Uterus (tissue), 3 donors: ENCODE measurements at regions not wholly inside any gene's neighbourhood (a gene's known extent, or its start where the extent isn't known, plus 50 kb on each side); places are given as distances from the start of the nearest gene placed in this dataset.
"Not testable (repeated sequence)": the region's sequence is repeated elsewhere in the genome, so short reads cannot be mapped to it uniquely, and the experiment has no call there.

Experiments
- DNase-seq, 2 donors: peaks; one replicate each; pipeline ENCODE4 v3.0.0-alpha.2; 2019 to 2020
- H3K27ac ChIP-seq, 2 donors: fragments of 200-600 bp; sonication (generic); 1 replicate in 1 of 2; 2 replicates in 1 of 2; pipeline ENCODE4 v1.5.1; 2016 to 2018
- H3K27me3 ChIP-seq, 2 donors: fragments of 200-600 bp; sonication (generic); one replicate each; pipeline ENCODE4 v1.5.1; 2018 to 2019; ENCODE audit warnings: control low read depth in 1 of 2
- H3K36me3 ChIP-seq, 2 donors: fragments of 200-600 bp; sonication (generic); one replicate each; pipeline ENCODE4 v1.5.1; 2019; ENCODE audit warnings: control low read depth in 1 of 2
- H3K4me1 ChIP-seq, 2 donors: fragments of 200-600 bp; sonication (generic); one replicate each; pipeline ENCODE4 v1.5.1; 2018 to 2019; ENCODE audit warnings: control low read depth in 1 of 2
- H3K4me3 ChIP-seq, 2 donors: fragments of 200-600 bp; sonication (generic); 1 replicate in 1 of 2; 2 replicates in 1 of 2; pipeline ENCODE4 v1.5.1; 2018 to 2019; ENCODE audit warnings: mild to moderate bottlenecking in 1 of 2
- H3K9me3 ChIP-seq, 2 donors: fragments of 200-600 bp; sonication (generic); one replicate each; pipeline ENCODE4 v1.5.1; 2019; ENCODE audit warnings: control low read depth in 1 of 2
- CTCF ChIP-seq, 4 experiments: fragments of 200-600 bp in 2 of 4; fragments of 450-650 bp in 2 of 4; sonication (generic) in 2 of 4; IDR thresholded peaks; one replicate each; pipeline ENCODE4 v1.5.1; 2016 to 2019; ENCODE audit warnings: antibody characterized with exemption in 4 of 4, mild to moderate bottlenecking in 2 of 4, moderate library complexity in 1 of 4
- POLR2A ChIP-seq, 2 donors: fragments of 450-650 bp; IDR thresholded peaks; one replicate each; pipeline ENCODE4 v1.6.1; 2016; ENCODE audit warnings: antibody characterized with exemption in 2 of 2, mild to moderate bottlenecking in 1 of 2, moderate library complexity in 1 of 2
- intact Hi-C: fragments of 100-400 bp; cut with DNase I; formaldehyde crosslinking; loops from one replicate; pipeline ENCODE4 v1.15.1; 2023; ENCODE audit warnings: low total_unique reads
- donor health status: DM: yes; HTN: yes; CAD: no.

DNA sequence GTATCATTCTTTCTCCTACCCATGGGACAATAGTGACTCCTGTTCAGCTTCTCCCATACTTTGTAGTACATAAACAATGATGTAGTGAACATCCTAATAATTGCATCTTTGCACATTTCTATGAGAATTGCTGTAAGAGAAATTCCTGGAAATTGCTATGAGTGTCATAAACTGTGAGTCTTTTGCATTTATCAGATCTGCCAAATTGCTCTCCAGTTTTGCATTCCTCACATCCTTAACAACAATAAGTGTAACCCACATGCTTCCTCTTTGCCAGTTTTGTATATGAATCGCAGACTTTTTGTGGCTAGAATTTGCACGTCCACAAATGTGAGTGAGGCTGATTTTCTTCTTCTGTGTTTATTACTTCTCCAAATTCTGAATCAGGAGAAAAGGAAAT lies 124.0 kb upstream of the TBX5 start:
- no peaks in the 10 kb centered on the region for H3K4me1 ChIP-seq
- H3K27me3 ChIP-seq: no peaks in the 10 kb centered on the region
- DNase-seq: no peak
- intact Hi-C loops: no loop called here
- TF ChIP-seq POLR2A (IDR thresholded peaks at IDR 0.05) (no peak), CTCF (IDR thresholded peaks at IDR 0.05) (no peak)
- no peak overlapping the region for H3K27ac ChIP-seq
- no peaks in the 10 kb centered on the region for H3K36me3 ChIP-seq
- no peak overlapping the region for H3K4me3 ChIP-seq
- H3K9me3 ChIP-seq: no peaks in the 10 kb centered on the region

DNA sequence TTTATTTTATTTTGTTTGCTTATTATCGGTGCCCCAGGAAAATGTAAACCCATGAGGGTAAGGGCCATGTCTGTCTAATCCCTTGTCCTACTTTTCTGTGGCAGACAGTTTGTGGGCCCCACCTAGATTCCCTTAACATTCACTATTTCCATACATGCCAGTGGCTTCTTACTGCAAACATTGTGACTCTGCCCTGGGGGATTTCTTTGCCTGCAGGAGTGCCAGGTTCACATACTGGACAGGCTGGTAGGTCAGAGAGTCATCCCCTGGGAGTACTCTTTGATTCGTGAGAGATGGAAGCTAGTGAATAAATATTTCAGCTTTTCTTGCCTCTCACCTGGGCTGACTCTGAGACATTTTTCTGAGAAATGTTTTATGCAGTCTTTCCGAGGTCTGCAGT lies 122.8 kb upstream of the TBX5 start:
- no peak for TF ChIP-seq CTCF (IDR thresholded peaks at IDR 0.05)
- no peak for TF ChIP-seq POLR2A (IDR thresholded peaks at IDR 0.05)
- Histone ChIP-seq H3K4me3 (no peak overlapping the region), H3K36me3 (no peaks in the 10 kb centered on the region), H3K4me1 (no peaks in the 10 kb centered on the region), H3K27ac (no peak overlapping the region), H3K9me3 (no peaks in the 10 kb centered on the region), H3K27me3 (no peaks in the 10 kb centered on the region)
- DNase-seq: no peak
- intact Hi-C loops: no loop called here

- H3K9me3 ChIP-seq, H3K4me3 ChIP-seq, DNase-seq, H3K36me3 ChIP-seq, H3K27me3 ChIP-seq, H3K27ac ChIP-seq, intact Hi-C loops, H3K4me1 ChIP-seq: not testable (repeated sequence)
These were observed 115.2 kb upstream of the TBX5 start for GRCh38 chr12:114521160-114521559.

- TF ChIP-seq POLR2A (IDR thresholded peaks at IDR 0.05) (no peak), CTCF (IDR thresholded peaks at IDR 0.05) (no peak)
- no peak for DNase-seq
- H3K4me3 ChIP-seq: no peak overlapping the region
- intact Hi-C loops: no loop called here
- no peaks in the 10 kb centered on the region for H3K9me3 ChIP-seq
- no peaks in the 10 kb centered on the region for H3K27me3 ChIP-seq
- H3K36me3 ChIP-seq: no peaks in the 10 kb centered on the region
- no peaks in the 10 kb centered on the region for H3K4me1 ChIP-seq
- no peak overlapping the region for H3K27ac ChIP-seq
These were observed 106.4 kb upstream of the TBX5 start for GRCh38 chr12:114512351-114512750.

DNA sequence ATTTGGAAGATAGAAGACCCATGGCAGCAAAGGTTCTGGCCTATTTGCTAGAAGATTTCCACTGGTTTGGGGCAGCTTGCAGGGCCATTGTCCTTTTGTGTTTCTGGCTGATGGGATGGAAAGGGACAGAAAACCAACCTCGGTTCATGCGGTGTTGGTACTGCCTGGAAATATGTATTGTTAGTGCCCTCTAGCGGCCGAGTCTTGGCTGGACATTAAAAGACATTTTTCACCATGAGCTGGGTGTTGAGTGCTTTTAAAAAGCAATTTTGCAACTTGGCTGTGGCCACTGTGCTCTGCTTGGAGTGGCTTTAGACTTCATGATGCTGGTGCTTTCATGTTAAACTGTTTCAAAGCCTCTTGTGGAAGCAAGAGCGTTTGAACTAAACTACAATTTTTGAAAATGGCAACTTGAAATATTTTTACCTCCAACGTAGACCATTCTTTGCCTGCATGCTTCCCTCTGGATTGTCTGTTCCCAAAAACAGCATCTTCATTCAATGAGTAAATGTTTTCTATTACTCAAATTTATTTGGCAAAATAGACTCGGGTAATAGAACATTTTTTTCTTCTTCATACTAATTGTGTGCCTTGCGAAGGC lies 102.7 kb upstream of the TBX5 start:
- intact Hi-C loops: no loop called here
- TF ChIP-seq POLR2A (IDR thresholded peaks at IDR 0.05) (no peak), CTCF (IDR thresholded peaks at IDR 0.05) (peak; percentile 41 to 74 (median 62))
- DNase-seq: peak; percentile 47 to 48
- no peaks in the 10 kb centered on the region for H3K4me1 ChIP-seq
- no peaks in the 10 kb centered on the region for H3K27me3 ChIP-seq
- no peaks in the 10 kb centered on the region for H3K36me3 ChIP-seq
- no peaks in the 10 kb centered on the region for H3K9me3 ChIP-seq
- no peak overlapping the region for H3K4me3 ChIP-seq
- H3K27ac ChIP-seq: no peak overlapping the region

- TF ChIP-seq POLR2A (IDR thresholded peaks at IDR 0.05) (no peak), CTCF (IDR thresholded peaks at IDR 0.05) (no peak)
- no peaks in the 10 kb centered on the region for H3K27me3 ChIP-seq
- intact Hi-C loops: no loop called here
- H3K4me3 ChIP-seq: no peak overlapping the region
- no peaks in the 10 kb centered on the region for H3K9me3 ChIP-seq
- H3K36me3 ChIP-seq: no peaks in the 10 kb centered on the region
- H3K4me1 ChIP-seq: no peaks in the 10 kb centered on the region
- no peak for DNase-seq
- no peak overlapping the region for H3K27ac ChIP-seq
These were observed 100.7 kb upstream of the TBX5 start for GRCh38 chr12:114506651-114507050.
